ENCODE measurements at regions not wholly inside any gene's neighbourhood (a gene's known extent, or its start where the extent isn't known, plus 50 kb on each side); places are given as distances from the start of the nearest gene placed in this dataset.

- no peak for DNase-seq (ENCODE audit: low read depth)
Observed at GRCh38 chr10:1809139-1809741, 71.9 kb upstream of the ADARB2 start.

- DNase-seq (ENCODE audit: low read depth) = no peak
Observed at GRCh38 chr10:1807924-1808323, 70.6 kb upstream of the ADARB2 start.

GRCh38 chr10:1807196-1807595, 69.9 kb upstream of the ADARB2 start:
- DNase-seq (ENCODE audit: low read depth) = no peak

- DNase-seq (ENCODE audit: low read depth) = no peak
Observed at GRCh38 chr10:1802413-1802812, 65.1 kb upstream of the ADARB2 start.

GRCh38 chr10:1788401-1788800, 51.1 kb upstream of the ADARB2 start:
- DNase-seq (ENCODE audit: low read depth) = no peak

All from RPMI7951 (cell line).